CD1c-positive myeloid dendritic cell (primary cell): ENCODE measurements at regions not wholly inside any gene's neighbourhood (a gene's known extent, or its start where the extent isn't known, plus 50 kb on each side); places are given as distances from the start of the nearest gene placed in this dataset.
"Not testable (repeated sequence)": the region's sequence is repeated elsewhere in the genome, so short reads cannot be mapped to it uniquely, and the experiment has no call there.

ENCODE experiments used
- DNase-seq: peaks from one replicate; pipeline ENCODE4 v3.0.0-alpha.2; 2016; ENCODE audit errors: extremely low spot score

DNA sequence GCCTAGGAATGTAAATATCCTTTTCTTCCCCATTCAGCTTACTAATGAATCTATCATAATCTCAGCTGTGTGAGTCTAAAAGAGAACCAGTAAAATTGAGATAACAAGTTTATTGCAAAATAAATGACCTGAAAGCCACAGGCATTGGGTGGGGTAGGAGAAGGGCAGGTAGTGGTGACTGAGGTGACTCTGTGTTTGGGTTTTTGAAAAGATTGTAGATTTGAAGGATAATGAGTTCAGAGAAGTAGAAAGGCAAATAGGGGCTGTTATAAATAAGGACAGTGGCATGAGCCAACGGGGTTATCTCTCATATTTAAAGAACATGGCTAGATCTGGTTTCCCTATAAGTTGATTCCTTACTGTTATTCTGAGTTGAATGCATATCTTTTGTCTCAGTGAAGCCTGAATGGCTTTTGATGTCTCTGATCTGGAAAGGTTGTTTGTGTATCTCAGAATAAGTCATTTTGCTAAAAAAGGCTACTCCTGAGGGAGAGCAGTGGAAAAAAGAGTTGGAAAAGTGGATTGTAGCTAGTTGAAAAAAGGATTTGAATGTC lies 92.3 kb upstream of the TPTE start:
- DNase-seq, result peak; percentile 0

DNA sequence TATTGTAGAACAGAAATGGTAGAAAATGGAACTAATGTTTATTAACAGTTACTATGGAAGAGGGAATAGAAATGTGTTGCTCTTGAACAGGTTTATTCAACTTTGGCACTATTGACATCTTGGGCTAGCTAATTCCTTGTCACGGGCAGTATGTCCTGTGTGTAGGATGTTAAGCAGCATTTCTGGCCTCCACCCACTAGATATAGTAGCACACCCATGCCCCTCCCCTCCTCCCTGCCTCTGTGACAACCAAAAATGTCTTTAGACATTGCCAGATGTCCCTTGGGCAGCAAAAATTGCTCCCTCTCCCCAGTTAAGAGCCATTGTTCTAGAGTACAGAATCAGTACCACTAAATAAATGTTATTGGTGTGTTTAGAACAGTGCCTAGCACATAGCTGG lies 91.4 kb upstream of the TPTE start:
- no peak for DNase-seq

DNA sequence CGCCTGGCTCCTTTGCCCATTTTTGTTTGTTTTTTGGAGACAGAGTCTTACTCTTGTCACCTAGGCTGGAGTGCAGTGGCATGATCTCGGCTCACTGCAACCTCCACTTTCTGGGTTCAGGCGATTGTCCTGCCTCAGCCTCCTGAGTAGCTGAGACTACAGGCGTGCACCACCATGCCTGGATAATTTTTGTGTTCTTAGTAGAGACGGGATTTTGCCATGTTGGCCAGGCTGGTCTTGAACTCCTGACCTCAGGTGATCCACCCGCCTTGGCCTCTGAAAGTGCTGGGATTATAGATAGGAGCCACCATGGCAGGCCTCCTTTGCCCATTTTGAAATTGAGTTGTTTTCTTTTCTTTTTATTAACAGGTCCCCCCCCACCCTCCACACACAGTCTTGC lies 89.4 kb upstream of the TPTE start:
- DNase-seq, result not testable (repeated sequence)

DNA sequence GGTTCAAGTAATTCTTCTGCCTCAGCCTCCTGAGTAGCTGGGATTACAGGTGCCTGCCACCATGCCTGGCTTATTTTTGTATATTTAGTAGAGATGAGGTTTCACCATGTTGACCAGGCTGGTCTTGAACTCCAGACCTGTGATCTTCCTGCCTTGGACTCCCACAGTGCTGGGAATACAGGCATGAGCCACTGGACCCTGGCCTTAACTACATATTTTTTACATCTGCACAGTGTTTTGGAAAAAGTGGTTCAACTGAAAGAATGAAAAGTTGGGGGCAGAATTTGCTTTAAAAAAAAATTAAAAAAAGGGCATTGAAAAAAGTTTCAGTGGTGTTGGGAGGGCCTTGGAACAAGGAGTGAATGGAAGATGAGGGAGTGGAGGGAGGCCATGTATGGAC lies 88.9 kb upstream of the TPTE start:
- not testable (repeated sequence) for DNase-seq

DNA sequence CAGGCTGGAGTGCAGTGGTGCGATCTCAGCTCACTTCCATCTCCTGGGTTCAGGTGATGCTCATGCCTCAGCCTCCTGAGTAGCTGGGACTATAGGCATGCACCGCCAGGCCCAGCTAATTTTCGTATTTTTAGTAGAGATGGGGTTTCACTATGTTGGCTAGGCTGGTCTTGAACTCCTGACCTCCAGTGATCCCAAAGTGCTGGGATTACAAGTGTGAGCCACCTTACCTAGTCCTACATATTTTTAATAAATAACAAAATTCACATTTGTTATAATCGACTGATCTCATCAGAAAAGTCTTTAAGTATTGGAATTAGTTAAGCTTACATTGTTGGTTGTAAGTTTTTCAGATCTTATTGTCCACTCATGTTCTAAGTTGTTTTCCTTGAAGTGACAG lies 83.4 kb upstream of the TPTE start:
- DNase-seq, result not testable (repeated sequence)

DNA sequence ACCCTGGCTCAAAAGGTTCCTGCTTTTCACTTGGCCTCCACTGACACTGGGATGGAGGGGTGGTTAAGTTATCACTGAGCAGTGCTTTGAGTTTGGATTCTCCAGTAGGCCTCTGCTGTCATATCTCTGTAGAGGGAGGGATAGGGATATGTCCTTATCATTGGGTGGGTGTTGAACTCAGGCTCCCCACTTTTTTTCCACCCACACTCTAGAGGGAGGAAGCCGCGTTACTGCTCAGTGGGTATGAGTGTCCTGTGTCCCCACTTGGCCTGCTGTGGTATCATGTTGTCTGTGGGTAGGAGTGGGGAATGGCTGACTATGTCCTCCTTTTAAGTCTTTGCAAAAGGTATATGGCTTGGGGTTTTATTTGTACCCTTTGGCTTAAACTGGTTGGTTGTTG lies 80.7 kb upstream of the TPTE start:
- not testable (repeated sequence) for DNase-seq

DNA sequence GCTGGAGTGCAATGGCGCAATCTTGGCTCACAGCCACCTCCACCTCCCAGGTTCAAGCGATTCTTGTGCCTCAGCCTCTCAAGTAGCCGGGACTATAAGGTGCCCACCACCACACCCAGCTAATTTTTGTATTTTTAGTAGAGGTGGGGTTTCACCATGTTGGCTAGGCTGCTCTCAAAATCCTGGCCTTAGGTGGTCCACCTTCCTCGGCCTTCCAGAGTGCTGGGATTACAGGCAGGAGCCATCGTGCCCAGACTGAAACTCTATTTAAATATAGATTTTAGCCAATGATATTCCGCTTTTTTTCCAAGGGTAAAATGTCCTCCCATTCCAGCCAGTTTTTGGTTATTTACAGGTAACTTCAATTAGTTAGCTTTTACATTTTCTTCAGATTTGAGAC lies 79.4 kb upstream of the TPTE start:
- DNase-seq, result not testable (repeated sequence)

DNA sequence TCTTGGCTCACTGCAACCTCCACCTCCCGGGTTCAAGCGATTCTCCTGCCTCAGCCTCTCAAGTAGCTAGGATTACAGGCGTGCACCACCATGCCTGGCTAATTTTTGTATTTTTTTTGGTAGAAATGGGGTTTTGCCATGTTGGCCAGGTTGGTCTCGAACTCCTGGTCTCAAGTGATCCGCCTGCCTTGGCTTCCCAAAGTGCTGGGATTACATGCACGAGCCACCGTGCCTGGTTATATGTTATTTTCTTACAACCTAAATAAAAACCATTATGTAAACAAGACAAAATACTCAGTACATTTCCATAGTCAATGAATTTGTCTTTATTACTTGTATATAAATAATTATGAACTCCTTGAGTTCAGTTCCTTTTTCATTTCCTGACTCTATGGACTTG lies 75.7 kb upstream of the TPTE start:
- DNase-seq, result not testable (repeated sequence)

DNA sequence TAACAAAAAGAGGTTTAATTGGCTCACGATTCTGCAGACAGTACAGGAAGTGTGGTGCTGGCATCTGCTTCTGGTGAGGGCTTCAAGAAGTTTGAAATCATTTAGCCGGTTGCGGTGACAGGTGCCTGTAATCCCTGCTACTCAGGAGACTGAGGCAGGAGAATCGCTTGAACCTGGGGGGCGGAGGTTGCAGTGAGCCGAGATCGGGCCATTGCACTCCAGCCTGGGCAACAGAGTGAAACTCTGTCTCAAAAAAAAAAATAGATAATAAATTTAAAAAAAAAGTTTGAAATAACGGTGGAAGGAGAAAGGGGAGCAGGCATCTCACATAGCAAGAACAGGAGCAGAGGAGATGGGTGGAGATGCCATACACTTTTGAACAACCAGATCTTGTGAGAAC lies 71.9 kb upstream of the TPTE start:
- not testable (repeated sequence) for DNase-seq

DNA sequence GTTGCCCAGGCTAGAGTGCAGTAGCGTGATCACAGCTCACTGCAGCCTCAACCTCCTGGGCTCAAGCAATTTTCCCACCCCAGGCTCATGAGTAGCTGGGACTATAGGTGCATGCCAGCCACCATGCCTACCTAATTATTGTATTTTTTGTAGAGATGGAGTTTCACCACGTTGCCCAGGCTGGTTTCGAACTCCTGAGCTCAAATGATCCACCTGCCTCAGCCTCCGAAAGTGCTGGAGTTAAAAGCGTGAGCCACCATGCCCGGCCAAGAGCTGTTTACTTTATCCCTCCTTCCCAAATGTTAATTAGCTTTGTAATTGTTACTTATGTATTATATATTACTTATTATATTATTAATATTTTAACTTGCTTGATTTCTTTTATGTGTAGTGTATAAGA lies 70.1 kb upstream of the TPTE start:
- DNase-seq, result not testable (repeated sequence)

DNA sequence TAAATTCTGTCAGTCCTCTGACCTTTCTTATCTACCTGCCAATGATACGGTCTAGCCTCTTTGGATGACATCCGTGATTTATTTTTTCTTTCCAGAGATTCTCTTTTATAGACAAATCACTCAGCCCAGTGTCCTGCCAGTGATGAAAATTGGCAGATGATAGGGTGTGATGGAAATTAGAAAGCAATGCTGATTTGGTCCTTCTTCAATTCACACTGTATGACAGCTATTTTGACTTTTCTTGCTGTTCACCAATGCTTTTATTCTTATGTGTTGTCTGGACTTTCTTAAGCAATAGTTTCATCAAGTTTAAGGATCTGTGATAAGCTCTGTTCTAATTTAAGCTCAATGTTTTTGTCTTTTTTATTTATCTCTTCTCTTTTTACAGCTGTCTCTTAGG lies 63.6 kb upstream of the TPTE start:
- DNase-seq, result not testable (repeated sequence)

DNA sequence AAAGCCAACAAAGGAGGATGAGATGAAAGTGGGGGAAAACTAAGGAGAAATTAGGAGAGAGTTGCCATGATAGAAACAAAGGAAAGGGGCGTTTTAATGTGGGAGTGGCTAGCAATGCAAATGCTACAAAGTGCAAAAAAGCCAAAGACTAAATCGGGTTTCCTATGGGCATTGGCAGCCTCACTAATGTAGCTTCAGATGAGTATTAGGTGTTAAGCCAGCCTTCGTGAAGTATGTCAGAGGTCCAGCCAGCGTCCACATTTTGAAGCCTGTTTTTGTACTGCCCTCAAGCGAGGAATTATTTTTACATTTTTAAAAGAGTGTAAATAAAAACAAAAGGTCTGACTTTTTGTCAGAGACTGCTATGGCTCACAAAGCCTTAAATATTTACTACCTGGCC lies 60.4 kb upstream of the TPTE start:
- not testable (repeated sequence) for DNase-seq

DNA sequence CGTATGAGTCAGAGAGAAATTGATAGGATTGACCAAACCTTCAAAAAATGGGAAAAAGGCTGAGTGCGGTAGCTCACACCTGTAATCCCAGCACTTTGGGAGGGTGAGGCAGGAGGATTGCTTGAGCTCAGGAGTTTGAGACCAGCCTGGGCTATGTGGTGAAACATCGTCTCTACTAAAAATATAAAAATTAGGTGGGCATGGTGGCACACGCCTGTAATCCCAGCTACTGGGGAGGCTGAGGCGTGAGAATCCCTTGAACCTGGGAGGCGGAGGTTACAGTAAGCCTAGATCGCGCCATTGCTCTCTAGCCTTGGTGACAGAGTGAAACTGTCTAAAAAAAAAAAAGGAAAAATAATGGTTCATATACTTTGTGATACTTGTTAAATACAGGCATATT lies 59.9 kb upstream of the TPTE start:
- DNase-seq, result not testable (repeated sequence)

DNA sequence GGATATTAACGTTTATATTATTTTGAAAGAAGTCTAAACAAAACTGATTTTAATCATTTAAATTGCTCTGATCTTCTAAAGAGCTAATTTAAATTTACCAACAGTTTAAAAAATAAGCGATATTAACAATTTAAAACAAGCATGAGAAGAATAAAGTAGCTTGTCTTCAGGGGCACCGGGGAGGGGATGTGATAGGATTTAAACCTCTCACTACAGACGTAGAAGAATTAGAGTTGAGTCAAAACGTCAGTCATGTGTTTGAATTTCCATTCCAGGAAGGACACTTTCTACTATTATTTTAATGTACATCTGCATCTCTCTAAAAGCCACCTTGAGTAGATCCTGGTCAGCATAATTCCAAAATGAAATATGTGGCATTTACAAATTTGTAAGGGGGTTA lies 58.2 kb upstream of the TPTE start:
- no peak for DNase-seq

DNA sequence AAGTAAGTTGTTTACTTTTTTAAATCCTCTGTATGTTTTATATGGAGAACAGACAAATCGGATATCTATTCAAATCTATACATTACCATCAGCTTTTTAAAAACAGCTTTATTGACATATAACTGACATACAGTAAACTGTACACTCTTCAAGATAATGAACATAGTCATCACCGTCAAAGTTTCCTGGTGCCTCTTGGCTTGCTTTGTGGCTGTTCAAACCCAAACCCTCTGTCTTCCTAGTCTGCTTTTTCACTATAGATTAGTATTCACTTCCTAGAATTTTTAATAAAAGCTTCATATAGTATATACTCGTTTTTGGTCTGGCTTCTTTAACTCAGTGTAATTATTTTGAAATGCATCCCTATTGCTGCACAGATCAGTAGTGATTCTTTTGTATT lies 56.4 kb upstream of the TPTE start:
- DNase-seq, result no peak

DNA sequence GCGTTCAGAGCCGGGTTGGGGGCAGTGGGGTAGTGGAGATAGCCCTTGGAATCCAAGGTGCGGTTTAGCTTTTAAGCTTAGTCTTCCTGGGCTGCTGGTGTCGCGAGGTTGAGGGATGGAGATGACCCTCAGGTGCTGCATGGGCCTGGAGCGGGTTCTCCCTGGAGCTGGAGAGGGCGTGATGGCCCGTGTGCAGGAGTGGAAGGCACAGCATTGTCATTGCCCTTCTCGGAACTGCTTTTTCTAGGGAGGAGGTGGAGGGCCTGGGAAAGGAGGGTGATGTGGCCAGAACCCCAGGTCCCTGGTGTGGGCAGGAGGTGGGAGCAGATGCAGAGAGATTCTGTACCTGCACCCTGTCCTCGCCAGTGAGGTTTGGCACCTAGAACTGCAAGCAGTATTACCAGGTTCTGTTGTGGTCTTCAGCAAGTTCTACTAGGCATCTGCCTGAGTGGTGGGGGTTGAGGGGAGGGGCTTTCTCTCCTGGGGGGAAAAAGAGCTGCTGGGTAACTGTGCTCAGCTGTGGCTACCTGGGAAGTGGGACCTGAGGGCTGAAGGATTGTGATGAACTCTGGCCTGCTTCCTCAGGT lies 55.8 kb upstream of the TPTE start:
- peak; percentile 1 for DNase-seq

DNA sequence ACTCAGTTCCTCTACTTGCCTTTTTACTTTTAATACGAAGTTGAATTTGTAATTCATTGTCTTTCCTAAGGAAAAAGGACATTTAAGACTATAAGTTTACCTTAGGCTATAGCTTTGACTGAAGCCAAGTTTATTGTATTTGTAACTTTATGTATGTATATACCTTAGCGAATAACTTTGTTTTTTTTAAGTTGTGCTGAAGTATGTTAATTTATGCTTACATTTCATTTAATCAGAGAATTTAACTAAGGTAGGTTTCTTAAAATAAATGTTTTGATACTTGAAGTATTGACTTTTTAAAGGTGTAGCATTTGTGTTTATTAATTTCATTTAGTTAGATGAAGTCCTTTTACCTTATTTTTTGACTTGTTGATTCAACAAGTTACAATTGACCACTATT lies 55.2 kb upstream of the TPTE start:
- peak; percentile 1 for DNase-seq
